HTR-8/SVneo (cell line): ENCODE measurements at regions not wholly inside any gene's neighbourhood (a gene's known extent, or its start where the extent isn't known, plus 50 kb on each side); places are given as distances from the start of the nearest gene placed in this dataset.

ENCODE experiments used
- DNase-seq: peaks from one replicate; pipeline ENCODE4 v3.0.0; 2011; ENCODE audit warnings: low spot score, mixed read lengths; ENCODE audit not compliant: insufficient read length
- FAIRE-seq: peaks from 2 replicates; lab custom pipeline; 2011; peaks lifted over from hg19 to GRCh38; lab: Jason Lieb, UNC

- FAIRE-seq (no peak), DNase-seq (no peak)
Observed at GRCh38 chr6:167507376-167507945, 182.6 kb downstream of the TTLL2 start.

- no peak for FAIRE-seq
- DNase-seq = no peak
Observed at GRCh38 chr6:167508919-167509852, 184.3 kb downstream of the TTLL2 start.

DNA sequence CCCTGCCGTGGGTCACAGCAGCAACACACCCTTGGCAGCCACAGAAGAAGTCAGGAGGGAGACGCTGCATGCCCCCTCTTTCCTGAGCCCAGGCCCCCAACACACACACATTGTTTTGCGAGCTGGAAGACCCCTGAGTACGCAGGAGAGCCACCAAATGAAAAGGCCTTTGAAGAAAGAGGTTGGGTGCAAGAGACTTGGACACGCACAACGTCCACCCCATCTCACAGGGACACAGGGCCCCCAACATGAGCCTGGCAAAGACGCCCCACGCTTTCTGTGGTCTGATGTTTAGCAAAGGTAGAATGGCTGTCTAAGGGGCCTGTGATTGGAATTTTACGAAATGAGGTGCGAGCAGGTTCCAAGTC is 185.0 kb downstream of the TTLL2 start:
- DNase-seq (no peak), FAIRE-seq (no peak)

GRCh38 chr6:167510648-167511047 is 185.8 kb downstream of the TTLL2 start:
- FAIRE-seq (no peak), DNase-seq (no peak)

DNA sequence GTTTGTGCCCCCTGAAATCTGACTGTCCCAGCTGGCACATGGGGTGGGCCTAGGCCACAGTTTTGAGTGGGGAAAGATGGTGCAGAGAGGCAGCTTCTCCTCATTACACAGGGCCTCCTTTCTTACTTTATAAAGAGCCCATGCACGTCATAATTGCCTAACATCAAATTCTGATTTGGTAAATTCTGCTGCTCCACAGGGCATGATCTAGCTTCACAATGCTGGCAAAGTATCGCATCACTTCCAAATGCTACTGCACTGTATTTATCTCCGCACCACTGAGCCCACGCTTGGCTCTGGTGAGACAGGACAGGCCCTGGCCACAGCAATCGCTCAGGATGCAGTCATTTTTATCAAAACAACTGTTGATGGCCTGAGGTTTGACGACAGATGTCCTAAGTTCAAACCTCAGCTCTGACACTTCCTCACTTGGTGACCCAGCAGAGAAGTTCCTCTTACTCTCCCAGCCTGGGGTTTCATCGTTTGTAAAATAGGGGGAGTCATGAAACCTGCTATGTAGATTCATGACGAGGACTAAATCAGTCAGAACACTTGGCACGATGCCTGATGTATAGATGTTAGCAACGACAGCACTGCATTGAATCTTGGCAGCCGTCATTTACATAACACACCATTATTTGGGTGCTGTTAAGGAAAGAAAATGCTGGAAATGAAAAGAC is 187.9 kb downstream of the TTLL2 start:
- no peak for FAIRE-seq
- DNase-seq = no peak

DNA sequence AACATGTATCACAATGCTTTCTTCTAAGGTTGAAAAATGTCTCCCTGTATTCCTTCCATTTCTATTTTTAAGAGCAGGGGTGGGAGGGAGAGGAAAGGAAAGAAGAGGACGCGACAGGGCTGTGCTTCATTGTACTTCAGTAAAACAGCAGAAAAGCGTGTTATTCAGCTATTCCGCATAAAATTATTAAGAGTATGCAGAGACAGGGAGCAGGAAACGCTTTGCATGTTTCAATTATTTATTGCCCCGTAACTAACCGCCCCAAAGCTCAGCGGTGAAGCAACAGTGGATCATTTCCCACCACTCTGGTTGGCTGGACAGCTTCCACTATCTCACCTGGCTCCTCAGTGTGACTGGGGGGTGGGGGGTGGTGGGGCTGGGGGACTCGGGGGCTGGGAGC is 188.9 kb downstream of the TTLL2 start:
- DNase-seq (no peak), FAIRE-seq (no peak)

- DNase-seq (no peak), FAIRE-seq (no peak)
Observed at GRCh38 chr6:167514524-167514923, 189.6 kb downstream of the TTLL2 start.

- no peak for DNase-seq
- peak; percentile 97 for FAIRE-seq
Observed at GRCh38 chr6:167515873-167516507, 191.1 kb downstream of the TTLL2 start.

GRCh38 chr6:167517254-167517916 is 192.5 kb downstream of the TTLL2 start:
- DNase-seq (no peak), FAIRE-seq (no peak)

- FAIRE-seq (no peak), DNase-seq (no peak)
Observed at GRCh38 chr6:167523426-167523825, 198.5 kb downstream of the TTLL2 start.

DNA sequence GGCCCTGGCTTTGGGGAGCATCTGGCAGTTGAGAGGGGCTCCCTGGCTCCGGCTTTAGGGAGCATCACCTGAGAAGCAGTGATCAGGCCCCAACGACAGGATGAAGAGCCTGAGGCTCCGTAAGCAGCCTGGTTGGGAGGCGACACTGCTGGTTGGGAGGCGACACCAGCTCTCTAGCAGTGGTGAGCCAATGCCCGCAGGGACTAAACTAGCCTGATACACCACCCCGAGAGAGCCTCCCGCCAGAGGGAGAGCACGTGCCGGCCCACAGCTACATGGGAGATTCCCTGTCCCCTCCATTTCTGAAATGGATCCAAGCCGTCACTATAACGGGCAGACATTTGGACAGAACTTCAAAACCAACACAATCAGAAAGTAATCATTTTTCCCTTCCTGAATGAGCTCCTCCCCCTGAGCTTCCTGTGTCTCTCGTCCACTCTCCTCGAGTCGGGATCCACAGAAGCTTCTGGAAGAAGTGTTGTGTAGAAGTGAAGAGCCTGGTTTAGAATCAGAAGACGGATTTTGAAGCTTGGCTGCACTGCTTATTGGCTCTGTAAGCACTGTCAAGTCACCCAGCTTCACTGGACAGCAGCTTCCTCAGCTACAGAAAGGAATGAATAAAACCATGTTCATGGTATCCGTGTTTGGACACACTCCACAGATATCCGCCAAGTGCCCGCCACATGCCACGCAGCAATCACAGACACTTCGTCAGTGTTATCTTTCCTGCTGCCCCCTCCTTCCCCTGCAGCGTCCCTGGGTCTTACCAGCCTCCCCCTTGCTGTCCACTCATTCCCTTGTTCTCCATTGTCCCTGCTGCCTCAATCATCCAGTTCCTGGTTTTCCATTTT is 199.6 kb downstream of the TTLL2 start:
- FAIRE-seq = no peak

DNA sequence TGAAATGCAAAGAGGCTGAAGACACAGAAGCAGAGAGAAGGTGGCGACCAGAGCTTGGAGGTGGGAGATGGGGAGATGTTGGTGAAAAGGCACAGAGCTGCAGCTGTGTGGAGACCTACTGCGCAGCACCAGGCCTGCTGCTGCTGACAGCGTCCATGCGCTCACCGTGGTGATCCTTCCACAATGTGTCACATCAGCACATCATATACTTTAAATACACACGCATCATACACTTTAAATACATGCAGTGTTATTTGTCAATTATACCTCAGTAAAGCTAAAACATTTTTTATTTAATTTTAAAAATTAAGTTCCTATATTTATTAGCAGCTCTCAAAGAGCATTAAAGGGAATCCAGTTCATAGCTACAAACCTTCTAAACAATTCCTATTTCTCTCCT is 200.9 kb downstream of the TTLL2 start:
- FAIRE-seq (no peak), DNase-seq (no peak)

More for the DNA sequence above, 199.6 kb downstream of the TTLL2 start:
- no peak for DNase-seq

- FAIRE-seq = no peak
- DNase-seq = no peak
Observed at GRCh38 chr6:167526465-167527368, 201.8 kb downstream of the TTLL2 start.

DNA sequence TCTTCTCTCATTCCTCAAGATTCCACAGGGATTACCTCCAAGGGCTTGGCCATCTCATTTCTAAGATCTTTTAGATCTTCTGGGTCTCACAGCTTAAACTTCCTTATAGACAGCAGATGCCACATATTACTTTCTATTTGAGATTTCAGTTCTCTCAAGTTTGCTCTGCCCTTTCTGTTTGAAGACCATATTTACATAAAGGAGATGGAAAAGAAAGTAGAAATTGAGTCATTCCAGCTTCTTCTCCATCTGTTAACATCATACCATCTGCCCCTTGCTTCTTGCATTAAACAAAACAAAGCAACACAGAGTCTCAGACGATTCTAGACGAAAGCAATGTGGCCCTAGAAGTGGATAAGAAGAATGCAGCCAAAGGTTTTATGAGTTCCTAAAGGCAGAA is 203.4 kb downstream of the TTLL2 start:
- DNase-seq = no peak
- FAIRE-seq = no peak

DNA sequence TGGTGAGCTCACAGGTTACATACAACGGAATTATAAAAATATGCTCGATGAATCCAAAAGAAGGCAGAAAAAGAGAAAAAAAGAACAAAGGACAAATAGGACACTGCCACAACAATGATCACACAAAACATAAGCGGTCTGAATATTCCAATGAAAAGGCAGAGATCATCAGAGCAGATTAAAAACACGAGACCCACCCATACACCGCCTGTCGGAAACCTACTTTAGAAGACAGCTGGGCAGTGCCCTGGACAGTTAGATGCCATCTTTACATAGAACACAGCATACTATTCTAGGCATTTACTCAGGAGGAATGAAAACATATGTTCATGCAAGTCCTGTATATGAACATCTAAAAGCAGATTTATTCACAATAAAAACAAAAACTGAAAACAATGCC is 204.1 kb downstream of the TTLL2 start:
- FAIRE-seq = no peak
- DNase-seq = no peak

- DNase-seq (no peak), FAIRE-seq (no peak)
Observed at GRCh38 chr6:167529444-167530335, 204.8 kb downstream of the TTLL2 start.

GRCh38 chr6:167530951-167531350 is 206.1 kb downstream of the TTLL2 start:
- DNase-seq (no peak), FAIRE-seq (no peak)
